IMR-90 (cell line): ENCODE measurements at regions not wholly inside any gene's neighbourhood (a gene's known extent, or its start where the extent isn't known, plus 50 kb on each side); places are given as distances from the start of the nearest gene placed in this dataset.
A peak's percentile ranks its signal among the peaks of the same experiment; 100 is the strongest.

Source experiments
- ATAC-seq: fragments of 200-7000 bp; cut with Tn5 transposase; 2 replicates; pipeline ENCODE4 v1.9.1; 2020; ENCODE audit warnings: low read depth, mild to moderate bottlenecking, moderate library complexity
- BruUV-seq: library from RNA; stranded (reverse); fragments of 400-500 nt; replicated peaks from 2 replicates; lab custom pipeline; 2021; lab: Mats Ljungman, UMichigan
- CTCF ChIA-PET: fragments of 300-600 bp; formaldehyde crosslinking; extraction: SDS; loops from one replicate; lab custom pipeline; 2021; ENCODE audit warnings: antibody characterized with exemption; lab: Yijun Ruan, JAX
- POLR2A ChIA-PET: fragments of 300-600 bp; sonication (Branson Sonifier 250); formaldehyde crosslinking; loops from one replicate; lab custom pipeline; 2022; ENCODE audit warnings: antibody characterized with exemption; ENCODE audit not compliant: unreplicated experiment; lab: Charles Lee
- DNase-seq: peaks from one replicate; pipeline ENCODE4 v3.0.0; 2013
- H2AFZ ChIP-seq: replicated peaks from 2 replicates; pipeline ENCODE3; 2013; ENCODE audit warnings: low read length, mild to moderate bottlenecking; ENCODE audit not compliant: poor library complexity
- H2AK5ac ChIP-seq: 2 replicates; pipeline ENCODE4 v1.6.1; 2013; ENCODE audit warnings: low read depth, low read length, inconsistent platforms
- H2AK9ac ChIP-seq: replicated peaks from 2 replicates; pipeline ENCODE3; 2013; ENCODE audit warnings: mild to moderate bottlenecking, low read depth, low read length, moderate library complexity; ENCODE audit not compliant: poor library complexity
- H2BK120ac ChIP-seq: 2 replicates; pipeline ENCODE4 v1.6.1; 2013; ENCODE audit warnings: low read depth, low read length, inconsistent platforms
- H2BK15ac ChIP-seq: 3 replicates; pipeline ENCODE4 v1.6.1; 2013; ENCODE audit warnings: low read depth, low read length, inconsistent platforms
- H2BK20ac ChIP-seq: 2 replicates; pipeline ENCODE4 v1.6.1; 2013; ENCODE audit warnings: low read depth, mild to moderate bottlenecking, inconsistent platforms, low read length, moderate library complexity
- H2BK5ac ChIP-seq: 2 replicates; pipeline ENCODE4 v1.6.1; 2013; ENCODE audit warnings: mild to moderate bottlenecking, low read depth, low read length, inconsistent platforms; ENCODE audit not compliant: poor library complexity, severe bottlenecking
- H3K14ac ChIP-seq: replicated peaks from 2 replicates; pipeline ENCODE4 v1.6.1; 2013; ENCODE audit warnings: low read depth, low read length, inconsistent platforms
- H3K18ac ChIP-seq: 2 replicates; pipeline ENCODE4 v1.6.1; 2013; ENCODE audit warnings: low read depth, low read length, control low read depth
- H3K23ac ChIP-seq: 2 replicates; pipeline ENCODE4 v1.6.1; 2013; ENCODE audit warnings: low read depth, low read length, inconsistent platforms
- H3K27ac ChIP-seq: 2 replicates; pipeline ENCODE4 v1.5.1; 2013; ENCODE audit warnings: mild to moderate bottlenecking, control low read depth, low read length; ENCODE audit not compliant: insufficient read depth
- H3K27me3 ChIP-seq: 2 replicates; pipeline ENCODE4 v1.6.1; 2013; ENCODE audit warnings: low read length; ENCODE audit not compliant: control insufficient read depth, insufficient read depth
- H3K36me3 ChIP-seq: 2 replicates; pipeline ENCODE4 v1.6.1; 2013; ENCODE audit warnings: low read length, mixed read lengths; ENCODE audit not compliant: control insufficient read depth, insufficient read depth
- H3K4ac ChIP-seq: 2 replicates; pipeline ENCODE4 v1.6.1; 2013; ENCODE audit warnings: low read depth, low read length, inconsistent platforms
- H3K4me1 ChIP-seq: 2 replicates; pipeline ENCODE4 v1.6.1; 2013; ENCODE audit warnings: low read length, mixed read lengths; ENCODE audit not compliant: control insufficient read depth, insufficient read depth
- H3K4me2 ChIP-seq: 2 replicates; pipeline ENCODE4 v1.6.1; 2013; ENCODE audit warnings: low read depth, mild to moderate bottlenecking, control low read depth, low read length, moderate library complexity
- H3K4me3 ChIP-seq: 2 replicates; pipeline ENCODE4 v1.5.1; 2013; ENCODE audit warnings: low read depth, mild to moderate bottlenecking, control low read depth, low read length, moderate library complexity; ENCODE audit not compliant: insufficient read depth
- H3K56ac ChIP-seq: 2 replicates; pipeline ENCODE4 v1.6.1; 2013; ENCODE audit warnings: low read length, inconsistent platforms; ENCODE audit not compliant: insufficient read depth; ENCODE audit errors: extremely low read depth
- H3K79me1 ChIP-seq, 2 experiments: 2 replicates each; pipeline ENCODE4 v1.6.1; 2013; ENCODE audit warnings: low read length in 2 of 2, inconsistent platforms in 1 of 2, low read depth in 1 of 2
- H3K9ac ChIP-seq: 2 replicates; pipeline ENCODE4 v1.6.1; 2013; ENCODE audit warnings: low read depth, low read length, control low read depth
- H3K9me1 ChIP-seq: 2 replicates; pipeline ENCODE4 v1.6.1; 2013; ENCODE audit warnings: low read length, inconsistent platforms; ENCODE audit not compliant: insufficient read depth
- H3K9me3 ChIP-seq: 2 replicates; pipeline ENCODE4 v1.6.1; 2013; ENCODE audit warnings: low read length; ENCODE audit not compliant: control insufficient read depth, insufficient read depth
- H4K20me1 ChIP-seq: 2 replicates; pipeline ENCODE4 v1.6.1; 2013; ENCODE audit warnings: low read length, inconsistent platforms; ENCODE audit not compliant: insufficient read depth
- H4K5ac ChIP-seq: 2 replicates; pipeline ENCODE4 v1.6.1; 2013; ENCODE audit warnings: mild to moderate bottlenecking, low read depth, low read length, control low read depth
- H4K8ac ChIP-seq, 2 experiments: 2 replicates each; pipeline ENCODE4 v1.6.1; 2013; ENCODE audit warnings: low read depth in 2 of 2, low read length in 2 of 2, control low read depth in 1 of 2, inconsistent platforms in 1 of 2
- H4K91ac ChIP-seq: 2 replicates; pipeline ENCODE4 v1.6.1; 2013; ENCODE audit warnings: low read depth, low read length, inconsistent platforms; ENCODE audit not compliant: insufficient read depth
- BHLHE40 ChIP-seq: fragments of 150-350 bp; IDR thresholded peaks from 2 replicates; pipeline ENCODE4 v1.6.1; 2016; ENCODE audit warnings: mild to moderate bottlenecking, low read depth, low read length
- CEBPB ChIP-seq: IDR thresholded peaks from 2 replicates; pipeline ENCODE4 v1.6.1; 2012; ENCODE audit warnings: low read depth, low read length, improper control_type of control experiment
- CHD1 ChIP-seq: IDR thresholded peaks from 2 replicates; pipeline ENCODE4 v1.6.1; 2012; ENCODE audit warnings: low read depth, low read length, improper control_type of control experiment
- FOS ChIP-seq: fragments of 150-350 bp; IDR thresholded peaks from 2 replicates; pipeline ENCODE4 v1.6.1; 2016; ENCODE audit warnings: low read depth, low read length
- MAFK ChIP-seq: IDR thresholded peaks from 2 replicates; pipeline ENCODE4 v1.6.1; 2012; ENCODE audit warnings: low read depth, low read length, improper control_type of control experiment
- MAZ ChIP-seq: IDR thresholded peaks from 2 replicates; pipeline ENCODE4 v1.6.1; 2012; ENCODE audit warnings: low read depth, mild to moderate bottlenecking, low read length, improper control_type of control experiment, moderate library complexity, borderline replicate concordance
- MXI1 ChIP-seq: IDR thresholded peaks from 2 replicates; pipeline ENCODE4 v1.6.1; 2012; ENCODE audit warnings: low read depth, mild to moderate bottlenecking, low read length, moderate library complexity, borderline replicate concordance
- NFE2L2 ChIP-seq: fragments of 150-350 bp; IDR thresholded peaks from 2 replicates; pipeline ENCODE4 v1.6.1; 2016; ENCODE audit warnings: low read depth, mild to moderate bottlenecking, low read length
- POLR2A ChIP-seq: IDR thresholded peaks from 2 replicates; pipeline ENCODE4 v1.6.1; 2012; ENCODE audit warnings: mild to moderate bottlenecking, low read depth, low read length
- RAD21 ChIP-seq: IDR thresholded peaks from 2 replicates; pipeline ENCODE4 v1.6.1; 2012; ENCODE audit warnings: low read length, improper control_type of control experiment
- RCOR1 ChIP-seq: IDR thresholded peaks from 2 replicates; pipeline ENCODE4 v1.6.1; 2012; ENCODE audit warnings: mild to moderate bottlenecking, low read length, improper control_type of control experiment; ENCODE audit not compliant: insufficient replicate concordance
- RFX5 ChIP-seq: IDR thresholded peaks from 2 replicates; pipeline ENCODE4 v1.8.0; 2012; ENCODE audit warnings: low read depth, mild to moderate bottlenecking, low read length, moderate library complexity
- WGBS, 2 experiments: methylation state at CpG; one replicate each; pipeline versions ENCODE4 v1.1.5 to v1.1.7; 2013; ENCODE audit warnings: missing lambda C conversion rate in 2 of 2; ENCODE audit not compliant: insufficient read length in 1 of 2; ENCODE audit errors: extremely low coverage in 2 of 2; 5-methylcytosine and 5-hydroxymethylcytosine counted together
- dilution Hi-C: fragments of 300-500 bp; cut with HindIII; formaldehyde crosslinking; loops from one replicate; pipeline ENCODE4 v1.14.3; 2018; ENCODE audit warnings: low sequenced_read_pairs; ENCODE audit not compliant: unreplicated experiment
- in situ Hi-C: fragments of 300-500 bp; cut with MboI; formaldehyde crosslinking; loops from 3 replicates; pipeline ENCODE4 v1.14.3; 2019; ENCODE audit warnings: low sequenced_read_pairs, inconsistent platforms, mixed read lengths
- intact Hi-C: fragments of 100-400 bp; cut with micrococcal nuclease; formaldehyde crosslinking; loops from 2 replicates; pipeline ENCODE4 v1.10.0; 2022
- TF ChIP-seq, protein P1 (sequence below): conservative IDR thresholded peaks from 2 replicates; pipeline ENCODE4 v1.5.1; 2012; ENCODE audit warnings: mild to moderate bottlenecking, low read depth, low read length, improper control_type of control experiment
- TF ChIP-seq, protein P2 (sequence below): fragments of 150-350 bp; IDR thresholded peaks from 2 replicates; pipeline ENCODE4 v1.6.1; 2016; ENCODE audit warnings: low read depth, mild to moderate bottlenecking, low read length, moderate library complexity, borderline replicate concordance
- TF ChIP-seq, protein P3 (sequence below): fragments of 150-350 bp; IDR thresholded peaks from 2 replicates; pipeline ENCODE4 v1.6.1; 2017; ENCODE audit warnings: mild to moderate bottlenecking, antibody characterized with exemption, low read length, low read depth

DNA sequence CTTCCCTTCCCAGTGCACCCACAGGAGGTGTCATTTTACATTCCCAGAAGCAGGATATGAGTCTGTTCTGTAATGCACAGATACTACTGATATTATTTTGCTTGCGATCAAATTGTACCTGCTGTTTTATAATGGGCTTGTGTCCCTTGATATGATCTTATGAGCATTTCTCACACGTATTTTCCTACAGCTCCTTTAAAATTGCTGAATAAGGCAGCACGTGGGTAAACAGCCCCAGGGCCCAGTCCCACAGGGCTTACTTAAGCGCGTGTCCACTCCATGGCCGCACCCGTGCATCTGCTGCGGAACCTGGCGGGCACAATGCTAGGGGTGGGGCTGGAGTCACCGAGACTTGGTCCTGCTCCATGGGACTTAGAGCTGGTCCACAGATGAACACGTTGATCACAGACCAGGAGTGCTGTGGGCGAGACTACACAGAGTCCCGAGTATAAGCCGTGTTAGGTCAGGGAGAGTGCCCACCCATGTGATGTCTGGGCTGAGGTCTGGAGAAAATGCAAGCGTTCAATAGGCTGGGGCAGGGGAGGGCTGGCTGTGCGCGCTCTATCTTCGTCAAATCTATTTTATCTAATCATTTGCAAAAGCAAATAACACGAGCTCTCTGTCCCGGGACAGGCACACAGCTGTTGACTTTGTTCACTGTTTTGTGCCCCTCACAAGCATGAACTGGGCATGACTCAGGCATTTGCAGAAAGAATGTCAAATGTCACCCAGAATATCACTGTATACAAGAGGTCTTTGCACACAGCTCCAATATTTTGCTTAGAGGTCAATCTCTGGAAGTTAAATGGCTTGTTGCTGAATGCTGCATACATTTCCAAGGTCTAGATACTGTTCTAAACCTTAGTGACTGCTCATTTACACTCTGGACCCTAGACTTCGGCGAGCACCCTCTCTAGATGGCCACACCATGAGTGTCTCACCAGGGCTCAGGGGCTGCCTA, 119.3 kb downstream of the CRYAA start:
- no peak for TF ChIP-seq MXI1
- no peak for TF ChIP-seq BHLHE40
- no peak for TF ChIP-seq NFE2L2
- TF ChIP-seq MAZ: no peak
- TF ChIP-seq MAFK: no peak
- no peak for TF ChIP-seq POLR2A
- no peak for TF ChIP-seq RCOR1
- no peak for TF ChIP-seq CHD1
- TF ChIP-seq, protein P1, sequence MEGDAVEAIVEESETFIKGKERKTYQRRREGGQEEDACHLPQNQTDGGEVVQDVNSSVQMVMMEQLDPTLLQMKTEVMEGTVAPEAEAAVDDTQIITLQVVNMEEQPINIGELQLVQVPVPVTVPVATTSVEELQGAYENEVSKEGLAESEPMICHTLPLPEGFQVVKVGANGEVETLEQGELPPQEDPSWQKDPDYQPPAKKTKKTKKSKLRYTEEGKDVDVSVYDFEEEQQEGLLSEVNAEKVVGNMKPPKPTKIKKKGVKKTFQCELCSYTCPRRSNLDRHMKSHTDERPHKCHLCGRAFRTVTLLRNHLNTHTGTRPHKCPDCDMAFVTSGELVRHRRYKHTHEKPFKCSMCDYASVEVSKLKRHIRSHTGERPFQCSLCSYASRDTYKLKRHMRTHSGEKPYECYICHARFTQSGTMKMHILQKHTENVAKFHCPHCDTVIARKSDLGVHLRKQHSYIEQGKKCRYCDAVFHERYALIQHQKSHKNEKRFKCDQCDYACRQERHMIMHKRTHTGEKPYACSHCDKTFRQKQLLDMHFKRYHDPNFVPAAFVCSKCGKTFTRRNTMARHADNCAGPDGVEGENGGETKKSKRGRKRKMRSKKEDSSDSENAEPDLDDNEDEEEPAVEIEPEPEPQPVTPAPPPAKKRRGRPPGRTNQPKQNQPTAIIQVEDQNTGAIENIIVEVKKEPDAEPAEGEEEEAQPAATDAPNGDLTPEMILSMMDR: no peak
- no peak for TF ChIP-seq RFX5
- TF ChIP-seq CEBPB: no peak
- TF ChIP-seq, protein P2, sequence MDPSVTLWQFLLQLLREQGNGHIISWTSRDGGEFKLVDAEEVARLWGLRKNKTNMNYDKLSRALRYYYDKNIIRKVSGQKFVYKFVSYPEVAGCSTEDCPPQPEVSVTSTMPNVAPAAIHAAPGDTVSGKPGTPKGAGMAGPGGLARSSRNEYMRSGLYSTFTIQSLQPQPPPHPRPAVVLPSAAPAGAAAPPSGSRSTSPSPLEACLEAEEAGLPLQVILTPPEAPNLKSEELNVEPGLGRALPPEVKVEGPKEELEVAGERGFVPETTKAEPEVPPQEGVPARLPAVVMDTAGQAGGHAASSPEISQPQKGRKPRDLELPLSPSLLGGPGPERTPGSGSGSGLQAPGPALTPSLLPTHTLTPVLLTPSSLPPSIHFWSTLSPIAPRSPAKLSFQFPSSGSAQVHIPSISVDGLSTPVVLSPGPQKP: no peak
- no peak for TF ChIP-seq FOS
- TF ChIP-seq, protein P3, sequence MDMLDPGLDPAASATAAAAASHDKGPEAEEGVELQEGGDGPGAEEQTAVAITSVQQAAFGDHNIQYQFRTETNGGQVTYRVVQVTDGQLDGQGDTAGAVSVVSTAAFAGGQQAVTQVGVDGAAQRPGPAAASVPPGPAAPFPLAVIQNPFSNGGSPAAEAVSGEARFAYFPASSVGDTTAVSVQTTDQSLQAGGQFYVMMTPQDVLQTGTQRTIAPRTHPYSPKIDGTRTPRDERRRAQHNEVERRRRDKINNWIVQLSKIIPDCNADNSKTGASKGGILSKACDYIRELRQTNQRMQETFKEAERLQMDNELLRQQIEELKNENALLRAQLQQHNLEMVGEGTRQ: no peak
- TF ChIP-seq RAD21: no peak
- DNase-seq (no peak), ATAC-seq (peak; percentile 21; the same call in 1 of the 2 replicates)
- in situ Hi-C loops (no loop called here), intact Hi-C loops (no loop called here), dilution Hi-C loops (no loop called here)
- Histone ChIP-seq H3K79me1 (no peaks in the 10 kb centered on the region), H3K18ac (no peak overlapping the region), H4K20me1 (no peaks in the 10 kb centered on the region), H2BK5ac (no peak overlapping the region), H4K91ac (no peak overlapping the region), H4K8ac (no peak overlapping the region), H3K4me1 (no peaks in the 10 kb centered on the region; the same call in 1 of the 2 replicates), H3K4ac (no peak overlapping the region), H3K14ac (no peak overlapping the region), H3K9ac (no peak overlapping the region), H3K4me2 (no peak overlapping the region), H2AFZ (no peak overlapping the region), H3K4me3 (no peak overlapping the region), H2BK20ac (no peak overlapping the region), H3K27ac (no peak overlapping the region), H3K36me3 (no peaks in the 10 kb centered on the region), H2AK5ac (no peak overlapping the region), H3K56ac (no peak overlapping the region), H2BK120ac (no peak overlapping the region), H3K9me3 (peaks cover 6% of the 10 kb centered on the region; the same call in 1 of the 2 replicates), H2BK15ac (no peak overlapping the region), H2AK9ac (no peak overlapping the region), H3K23ac (no peak overlapping the region), H3K27me3 (peaks cover 11% of the 10 kb centered on the region; the same call in 1 of the 2 replicates), H3K9me1 (no peaks in the 10 kb centered on the region), H4K5ac (no peak overlapping the region)
- 48% methylated on average over 7 of the region's 22 CpGs; no CpG with 5 or more reads in 1 of the 2 experiments for WGBS, 2 experiments
- ChIA-PET POLR2A (no interaction called here), CTCF (no interaction called here)
- BruUV-seq: no TSS peak
